Spleen (tissue), 11 donors: ENCODE measurements at regions not wholly inside any gene's neighbourhood (a gene's known extent, or its start where the extent isn't known, plus 50 kb on each side); places are given as distances from the start of the nearest gene placed in this dataset.

ENCODE experiments used
- DNase-seq: peaks from one replicate; pipeline ENCODE4 v3.0.0-alpha.2; 2020
- H3K27ac ChIP-seq, 8 donors: fragments of 200-600 bp; sonication (generic) in 7 of 8; 1 replicate in 4 of 8; 2 replicates in 4 of 8; pipeline versions ENCODE4 v1.5.0 to v1.8.0; 2016 to 2021; ENCODE audit warnings: inconsistent platforms in 4 of 8, mild to moderate bottlenecking in 4 of 8, moderate library complexity in 1 of 8
- H3K27me3 ChIP-seq, 7 donors: fragments of 200-600 bp; sonication (generic) in 6 of 7; replicated peaks in 1 of 7; 1 replicate in 4 of 7; 2 replicates in 3 of 7; pipeline versions ENCODE4 v1.5.0 to v1.8.0; 2016 to 2021; ENCODE audit warnings: inconsistent platforms in 3 of 7, mild to moderate bottlenecking in 1 of 7
- H3K36me3 ChIP-seq, 6 donors: fragments of 200-600 bp; sonication (generic) in 5 of 6; 1 replicate in 4 of 6; 2 replicates in 2 of 6; pipeline versions ENCODE4 v1.5.0 to v1.8.0; 2016 to 2021; ENCODE audit warnings: inconsistent platforms in 2 of 6
- H3K4me1 ChIP-seq, 6 donors: fragments of 200-600 bp; sonication (generic) in 5 of 6; 1 replicate in 3 of 6; 2 replicates in 3 of 6; pipeline versions ENCODE4 v1.5.0 to v1.8.0; 2016 to 2021; ENCODE audit warnings: inconsistent platforms in 3 of 6
- H3K4me3 ChIP-seq, 8 donors: fragments of 200-600 bp; sonication (generic) in 7 of 8; 1 replicate in 4 of 8; 2 replicates in 4 of 8; pipeline versions ENCODE4 v1.5.0 to v1.8.0; 2016 to 2021; ENCODE audit warnings: inconsistent platforms in 4 of 8, mild to moderate bottlenecking in 4 of 8, moderate library complexity in 2 of 8
- H3K9me3 ChIP-seq, 8 donors: fragments of 200-600 bp; sonication (generic) in 7 of 8; 1 replicate in 4 of 8; 2 replicates in 4 of 8; pipeline versions ENCODE4 v1.5.0 to v1.8.0; 2016 to 2021; ENCODE audit warnings: inconsistent platforms in 4 of 8
- CTCF ChIP-seq, 11 experiments: fragments of 200-600 bp in 7 of 11; fragments of 450-650 bp in 4 of 11; sonication (generic) in 4 of 11; IDR thresholded peaks in 8 of 11; conservative IDR thresholded peaks in 3 of 11; 1 replicate in 7 of 11; 2 replicates in 4 of 11; pipeline versions ENCODE4 v1.4.0 to v1.8.0; 2016 to 2021; ENCODE audit warnings: antibody characterized with exemption in 11 of 11, inconsistent platforms in 4 of 11, mild to moderate bottlenecking in 1 of 11
- POLR2A ChIP-seq, 3 donors: fragments of 450-650 bp; IDR thresholded peaks; one replicate each; pipeline ENCODE4 v1.5.1; 2017; ENCODE audit warnings: antibody characterized with exemption in 3 of 3, mild to moderate bottlenecking in 1 of 3
- POLR2AphosphoS5 ChIP-seq, 3 donors: sonication (generic); formaldehyde crosslinking; IDR thresholded peaks; one replicate each; pipeline ENCODE4 v1.5.1; 2017; ENCODE audit warnings: antibody characterized with exemption in 3 of 3
- WGBS, 5 donors: extraction: QIAGEN DNeasy Blood & Tissue Kit in 3 of 5; methylation state at CpG; one replicate each; pipeline versions ENCODE4 v1.1.5 to v1.1.7; 2013 to 2018; 5-methylcytosine and 5-hydroxymethylcytosine counted together
- intact Hi-C: fragments of 100-400 bp; cut with DNase I; formaldehyde crosslinking; loops from one replicate; pipeline ENCODE4 v1.15.0; 2023; ENCODE audit warnings: low total_unique reads
- donor health status: healthy with polysubstance abuse.
- donor health status: DM: no; HTN: no; CAD: no; lungs with moderate emphysema.
- donor health status: DM: no; HTN: no; CAD: no.
- donor health status: Bipolar disorder and iron deficiency.
- donor health status: healthy.
- donor health status: DM: no; HTN: no; CAD: no.
- donor health status: DM: yes; HTN: yes; CAD: no.

DNA sequence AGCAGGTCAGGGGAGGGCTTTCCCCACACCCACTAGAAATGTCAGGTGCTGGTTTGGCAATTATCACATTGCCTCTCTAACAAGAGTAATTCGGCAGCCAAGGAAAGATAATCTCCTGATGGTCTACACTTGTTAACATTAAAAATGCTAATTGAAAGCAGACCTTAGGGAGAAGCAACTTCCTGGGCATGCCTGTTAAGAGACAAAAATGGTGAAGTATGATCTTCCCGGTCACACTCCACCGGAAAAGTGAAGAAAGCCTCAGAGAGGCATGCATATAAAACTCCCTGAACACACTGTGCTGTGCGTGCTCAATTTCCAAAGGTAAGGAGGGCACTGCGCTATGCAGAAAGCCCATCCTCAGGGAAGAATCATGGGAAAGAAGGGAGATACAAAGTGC is 244.3 kb downstream of the FAM170A start:
- Histone ChIP-seq H3K4me1 (no peaks in the 10 kb centered on the region), H3K9me3 (no peaks in the 10 kb centered on the region), H3K36me3 (no peaks in the 10 kb centered on the region), H3K27me3 (no peaks in the 10 kb centered on the region), H3K4me3 (no peak overlapping the region), H3K27ac (no peak overlapping the region)
- intact Hi-C loops: no loop called here
- TF ChIP-seq POLR2A (IDR thresholded peaks at IDR 0.05): no peak
- TF ChIP-seq POLR2AphosphoS5 (IDR thresholded peaks at IDR 0.05): no peak
- TF ChIP-seq CTCF (IDR thresholded peaks at IDR 0.05 in 8 of 11, conservative IDR thresholded peaks at IDR 0.05 in 3 of 11): no peak
- WGBS, 5 donors: 82 to 88% (median 86%) methylated on average over 5 of the region's 5 CpGs
- DNase-seq: no peak

- TF ChIP-seq CTCF (IDR thresholded peaks at IDR 0.05 in 8 of 11, conservative IDR thresholded peaks at IDR 0.05 in 3 of 11) (no peak), POLR2A (IDR thresholded peaks at IDR 0.05) (no peak), POLR2AphosphoS5 (IDR thresholded peaks at IDR 0.05) (no peak)
- DNase-seq: no peak
- Histone ChIP-seq H3K4me3 (no peak overlapping the region), H3K27ac (no peak overlapping the region), H3K4me1 (no peaks in the 10 kb centered on the region), H3K27me3 (no peaks in the 10 kb centered on the region), H3K36me3 (no peaks in the 10 kb centered on the region), H3K9me3 (no peaks in the 10 kb centered on the region)
- intact Hi-C loops: no loop called here
These were observed 247.2 kb downstream of the FAM170A start for GRCh38 chr5:119876522-119876921.

DNA sequence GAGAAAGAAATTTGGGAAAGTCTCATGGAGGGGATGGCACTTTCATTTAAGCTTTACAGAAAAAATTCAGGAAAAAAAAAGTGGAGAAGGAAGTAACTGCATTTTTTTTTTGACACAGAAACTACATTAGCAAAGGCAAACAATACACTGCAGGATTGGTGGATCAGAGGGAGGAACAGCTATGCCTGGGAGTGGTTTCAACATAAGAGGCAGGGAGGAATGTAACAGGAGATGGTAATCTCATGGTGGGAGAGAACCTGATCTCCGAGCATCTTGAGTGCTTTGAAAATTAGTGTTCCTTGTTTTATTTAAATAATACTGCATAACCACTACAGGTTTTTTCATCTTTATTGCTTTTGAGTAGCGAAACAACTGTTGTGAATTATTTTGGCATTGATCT is 249.4 kb downstream of the FAM170A start:
- H3K4me1 ChIP-seq: no peaks in the 10 kb centered on the region
- H3K4me3 ChIP-seq: no peak overlapping the region
- H3K9me3 ChIP-seq: no peaks in the 10 kb centered on the region
- DNase-seq: no peak
- intact Hi-C loops: no loop called here
- WGBS, 5 donors: 57 to 79% (median 69%) methylated on average over 2 of the region's 2 CpGs
- TF ChIP-seq POLR2AphosphoS5 (IDR thresholded peaks at IDR 0.05) (no peak), POLR2A (IDR thresholded peaks at IDR 0.05) (no peak), CTCF (IDR thresholded peaks at IDR 0.05 in 8 of 11, conservative IDR thresholded peaks at IDR 0.05 in 3 of 11) (no peak)
- H3K27ac ChIP-seq: no peak overlapping the region
- H3K36me3 ChIP-seq: no peaks in the 10 kb centered on the region
- no peaks in the 10 kb centered on the region for H3K27me3 ChIP-seq

DNA sequence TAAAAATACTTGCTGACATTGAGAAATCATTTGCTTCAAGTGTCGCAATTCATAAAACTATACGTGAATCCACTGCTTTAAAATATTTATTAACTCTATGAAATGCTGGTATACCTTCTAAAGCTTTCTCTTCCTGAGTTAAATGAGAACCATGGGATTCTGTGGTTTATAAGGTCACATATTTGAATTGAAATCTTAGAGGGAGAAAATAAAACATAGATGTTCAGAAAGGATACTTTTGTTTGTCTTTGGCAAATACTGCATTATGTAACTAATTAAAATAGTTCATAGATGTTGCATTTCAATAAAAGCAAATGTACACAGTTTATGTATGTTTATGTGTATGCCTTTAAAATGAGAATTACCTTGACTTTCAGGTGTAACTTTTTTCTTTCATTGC is 250.1 kb downstream of the FAM170A start:
- intact Hi-C loops: no loop called here
- H3K9me3 ChIP-seq: no peaks in the 10 kb centered on the region
- TF ChIP-seq CTCF (IDR thresholded peaks at IDR 0.05 in 8 of 11, conservative IDR thresholded peaks at IDR 0.05 in 3 of 11) (no peak), POLR2AphosphoS5 (IDR thresholded peaks at IDR 0.05) (no peak), POLR2A (IDR thresholded peaks at IDR 0.05) (no peak)
- no peaks in the 10 kb centered on the region for H3K27me3 ChIP-seq
- no peak overlapping the region for H3K27ac ChIP-seq
- H3K36me3 ChIP-seq: no peaks in the 10 kb centered on the region
- H3K4me1 ChIP-seq: no peaks in the 10 kb centered on the region
- 48 to 80% (median 65%) methylated on average over 2 of the region's 2 CpGs for WGBS, 5 donors
- no peak overlapping the region for H3K4me3 ChIP-seq
- no peak for DNase-seq
